ENCODE measurements at regions not wholly inside any gene's neighbourhood (a gene's known extent, or its start where the extent isn't known, plus 50 kb on each side); places are given as distances from the start of the nearest gene placed in this dataset.

- RAD21 ChIA-PET (ENCODE audit: unreplicated experiment): no interaction called here
- in situ Hi-C loops (cut with MboI): no loop called here
Observed at GRCh38 chr4:157887316-157887715, 285.5 kb downstream of the GASK1B start.

More at GRCh38 chr4:157887316-157887715, 285.5 kb downstream of the GASK1B start:
- Histone ChIP-seq H3K36me3 (ENCODE audit: control insufficient read depth in 2 of 2, insufficient read depth in 2 of 2, low read length in 1 of 2) (no peaks in the 10 kb centered on the region), H3K79me2 (ENCODE audit: control insufficient read depth, insufficient read depth, low read length) (no peaks in the 10 kb centered on the region), H3K4me2 (ENCODE audit: control insufficient read depth, insufficient read depth) (no peak overlapping the region), H3K27me3 (replicated peaks in 1 of 2; ENCODE audit: control insufficient read depth in 2 of 2, insufficient read depth in 2 of 2, low read length in 1 of 2) (no peaks in the 10 kb centered on the region), H3K27ac (ENCODE audit: control insufficient read depth, insufficient read depth) (no peak overlapping the region), H3K4me1 (ENCODE audit: control insufficient read depth, insufficient read depth, low read length) (no peaks in the 10 kb centered on the region), H4K20me1 (ENCODE audit: control insufficient read depth, insufficient read depth) (no peaks in the 10 kb centered on the region), H3K4me3 (no peak overlapping the region), H3K9ac (ENCODE audit: control insufficient read depth, insufficient read depth, low read length) (no peak overlapping the region), H2AFZ (ENCODE audit: control insufficient read depth, low read depth, low read length) (no peak overlapping the region), H3K9me3 (replicated peaks; ENCODE audit: control insufficient read depth, insufficient read depth, low read length) (no peaks in the 10 kb centered on the region)
- intact Hi-C loops (cut with micrococcal nuclease; ENCODE audit: unreplicated experiment): no loop called here
- ChIA-PET SMC1A (ENCODE audit: uncharacterized antibody, unreplicated experiment) (no interaction called here), CTCF (no interaction called here), POLR2A (no interaction called here)
- DNase-seq (ENCODE audit: low read depth, low spot score) (no peak), FAIRE-seq (no peak), ATAC-seq (no peak)
- BruUV-seq (replicated peaks): no TSS peak
- 2% methylated on average over 3 of the region's 3 CpGs for WGBS (ENCODE audit: insufficient coverage, insufficient replicate concordance, low lambda C conversion rate, missing lambda C conversion rate)
- TF ChIP-seq SREBF1 (IDR thresholded peaks at IDR 0.05; ENCODE audit: low read length) (no peak), ZZZ3 (IDR thresholded peaks at IDR 0.05; ENCODE audit: control insufficient read depth, insufficient read length, low read depth) (no peak), POLR2AphosphoS5 (IDR thresholded peaks at IDR 0.05; ENCODE audit: low read length) (no peak), LARP7 (IDR thresholded peaks at IDR 0.05) (no peak), HDAC2 (IDR thresholded peaks at IDR 0.05) (no peak), CBX3 (IDR thresholded peaks at IDR 0.05; ENCODE audit: borderline replicate concordance, low read depth) (no peak), RAD21 (IDR thresholded peaks at IDR 0.05; ENCODE audit: insufficient read depth, low read depth, low read length) (no peak), SMC3 (IDR thresholded peaks at IDR 0.05; ENCODE audit: borderline replicate concordance, low read length) (no peak), STAT1 (conservative IDR thresholded peaks at IDR 0.05) (no peak), ATF2 (IDR thresholded peaks at IDR 0.05; ENCODE audit: low read length) (no peak), SUPT20H (IDR thresholded peaks at IDR 0.05; ENCODE audit: borderline replicate concordance, control insufficient read depth, low read depth, low read length) (no peak), ATF3 (IDR thresholded peaks at IDR 0.05; ENCODE audit: borderline replicate concordance, extremely low read depth, low read depth, low read length) (no peak), CREM (IDR thresholded peaks at IDR 0.05; ENCODE audit: low read depth) (no peak), RFX5 (IDR thresholded peaks at IDR 0.05; ENCODE audit: low read depth, low read length) (no peak), NFYB (IDR thresholded peaks at IDR 0.05; ENCODE audit: insufficient read depth, low read depth, low read length) (no peak), ZBED1 (IDR thresholded peaks at IDR 0.05; ENCODE audit: borderline replicate concordance) (no peak), BCL3 (IDR thresholded peaks at IDR 0.05; ENCODE audit: borderline replicate concordance, insufficient read depth, low read depth, low read length, poor library complexity, severe bottlenecking) (no peak), SIX5 (IDR thresholded peaks at IDR 0.05; ENCODE audit: low read depth, low read length, severe bottlenecking) (no peak), STAT3 (IDR thresholded peaks at IDR 0.05; ENCODE audit: low read depth, low read length) (no peak), DPF2 (IDR thresholded peaks at IDR 0.05) (no peak)
